ENCODE measurements at regions not wholly inside any gene's neighbourhood (a gene's known extent, or its start where the extent isn't known, plus 50 kb on each side); places are given as distances from the start of the nearest gene placed in this dataset.

- H3K9me3 ChIP-seq (ENCODE audit: low read depth, low read length) = no peaks in the 10 kb centered on the region
- H3K4me2 ChIP-seq (ENCODE audit: insufficient read depth, low read length) = no peak overlapping the region
- no peaks in the 10 kb centered on the region for H3K27me3 ChIP-seq (ENCODE audit: insufficient read depth, low read length)
- no peak overlapping the region for H3K4me3 ChIP-seq (ENCODE audit: insufficient read depth, low read length)
- TF ChIP-seq, protein P1, sequence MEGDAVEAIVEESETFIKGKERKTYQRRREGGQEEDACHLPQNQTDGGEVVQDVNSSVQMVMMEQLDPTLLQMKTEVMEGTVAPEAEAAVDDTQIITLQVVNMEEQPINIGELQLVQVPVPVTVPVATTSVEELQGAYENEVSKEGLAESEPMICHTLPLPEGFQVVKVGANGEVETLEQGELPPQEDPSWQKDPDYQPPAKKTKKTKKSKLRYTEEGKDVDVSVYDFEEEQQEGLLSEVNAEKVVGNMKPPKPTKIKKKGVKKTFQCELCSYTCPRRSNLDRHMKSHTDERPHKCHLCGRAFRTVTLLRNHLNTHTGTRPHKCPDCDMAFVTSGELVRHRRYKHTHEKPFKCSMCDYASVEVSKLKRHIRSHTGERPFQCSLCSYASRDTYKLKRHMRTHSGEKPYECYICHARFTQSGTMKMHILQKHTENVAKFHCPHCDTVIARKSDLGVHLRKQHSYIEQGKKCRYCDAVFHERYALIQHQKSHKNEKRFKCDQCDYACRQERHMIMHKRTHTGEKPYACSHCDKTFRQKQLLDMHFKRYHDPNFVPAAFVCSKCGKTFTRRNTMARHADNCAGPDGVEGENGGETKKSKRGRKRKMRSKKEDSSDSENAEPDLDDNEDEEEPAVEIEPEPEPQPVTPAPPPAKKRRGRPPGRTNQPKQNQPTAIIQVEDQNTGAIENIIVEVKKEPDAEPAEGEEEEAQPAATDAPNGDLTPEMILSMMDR (IDR thresholded peaks at IDR 0.05; ENCODE audit: extremely low read depth, low read depth, low read length) = no peak
- no peak overlapping the region for H3K27ac ChIP-seq (ENCODE audit: low read depth, low read length)
- H3K79me2 ChIP-seq (ENCODE audit: insufficient read depth, low read length) = no peaks in the 10 kb centered on the region
- H2AFZ ChIP-seq (ENCODE audit: low read length) = no peak overlapping the region
- DNase-seq (ENCODE audit: insufficient read length, low spot score, missing footprints) = no peak
- no peaks in the 10 kb centered on the region for H3K4me1 ChIP-seq (ENCODE audit: insufficient read depth, low read length)
- H3K36me3 ChIP-seq (ENCODE audit: insufficient read depth, low read length) = no peaks in the 10 kb centered on the region
- H4K20me1 ChIP-seq (ENCODE audit: insufficient read depth, low read length) = no peaks in the 10 kb centered on the region
Observed at GRCh38 chr10:52703451-52703850, 69.1 kb downstream of the MBL2 start.

GRCh38 chr10:52703898-52704297, 68.7 kb downstream of the MBL2 start:
- H3K27ac ChIP-seq (ENCODE audit: low read depth, low read length) = no peak overlapping the region
- H2AFZ ChIP-seq (ENCODE audit: low read length) = peak overlapping the region; percentile 0
- H3K36me3 ChIP-seq (ENCODE audit: insufficient read depth, low read length) = no peaks in the 10 kb centered on the region
- H3K27me3 ChIP-seq (ENCODE audit: insufficient read depth, low read length) = no peaks in the 10 kb centered on the region
- TF ChIP-seq, protein P1 (IDR thresholded peaks at IDR 0.05; ENCODE audit: extremely low read depth, low read depth, low read length) = no peak
- no peaks in the 10 kb centered on the region for H3K79me2 ChIP-seq (ENCODE audit: insufficient read depth, low read length)
- H3K9me3 ChIP-seq (ENCODE audit: low read depth, low read length) = no peaks in the 10 kb centered on the region
- DNase-seq (ENCODE audit: insufficient read length, low spot score, missing footprints) = no peak
- H3K4me1 ChIP-seq (ENCODE audit: insufficient read depth, low read length) = no peaks in the 10 kb centered on the region
- H3K4me3 ChIP-seq (ENCODE audit: insufficient read depth, low read length) = no peak overlapping the region
- no peak overlapping the region for H3K4me2 ChIP-seq (ENCODE audit: insufficient read depth, low read length)
- H4K20me1 ChIP-seq (ENCODE audit: insufficient read depth, low read length) = no peaks in the 10 kb centered on the region

GRCh38 chr10:52706332-52707070, 66.1 kb downstream of the MBL2 start:
- no peaks in the 10 kb centered on the region for H4K20me1 ChIP-seq (ENCODE audit: insufficient read depth, low read length)
- peak overlapping the region; percentile 56 for H3K27ac ChIP-seq (ENCODE audit: low read depth, low read length)
- TF ChIP-seq, protein P1 (IDR thresholded peaks at IDR 0.05; ENCODE audit: extremely low read depth, low read depth, low read length) = no peak
- H3K9me3 ChIP-seq (ENCODE audit: low read depth, low read length) = no peaks in the 10 kb centered on the region
- H3K4me2 ChIP-seq (ENCODE audit: insufficient read depth, low read length) = peak overlapping the region; percentile 38
- no peaks in the 10 kb centered on the region for H3K36me3 ChIP-seq (ENCODE audit: insufficient read depth, low read length)
- H3K4me3 ChIP-seq (ENCODE audit: insufficient read depth, low read length) = no peak overlapping the region
- H2AFZ ChIP-seq (ENCODE audit: low read length) = no peak overlapping the region
- H3K4me1 ChIP-seq (ENCODE audit: insufficient read depth, low read length) = no peaks in the 10 kb centered on the region
- DNase-seq (ENCODE audit: insufficient read length, low spot score, missing footprints) = no peak
- no peaks in the 10 kb centered on the region for H3K79me2 ChIP-seq (ENCODE audit: insufficient read depth, low read length)
- H3K27me3 ChIP-seq (ENCODE audit: insufficient read depth, low read length) = no peaks in the 10 kb centered on the region
